LNCaP clone FGC (cell line): ENCODE measurements at regions not wholly inside any gene's neighbourhood (a gene's known extent, or its start where the extent isn't known, plus 50 kb on each side); places are given as distances from the start of the nearest gene placed in this dataset.

Source experiments
- DNase-seq: peaks from one replicate; pipeline ENCODE4 v3.0.0-alpha.2; 2011; ENCODE audit warnings: low read depth
- H3K4me3 ChIP-seq: 2 replicates; pipeline ENCODE4 v1.5.1; 2011; ENCODE audit warnings: mild to moderate bottlenecking, low read depth, low read length, control low read depth
- TF ChIP-seq, protein P1 (sequence below): IDR thresholded peaks from 2 replicates; pipeline ENCODE4 v1.5.1; 2012; ENCODE audit warnings: mild to moderate bottlenecking; ENCODE audit not compliant: control insufficient read depth, insufficient read depth; ENCODE audit errors: extremely low read depth

DNA sequence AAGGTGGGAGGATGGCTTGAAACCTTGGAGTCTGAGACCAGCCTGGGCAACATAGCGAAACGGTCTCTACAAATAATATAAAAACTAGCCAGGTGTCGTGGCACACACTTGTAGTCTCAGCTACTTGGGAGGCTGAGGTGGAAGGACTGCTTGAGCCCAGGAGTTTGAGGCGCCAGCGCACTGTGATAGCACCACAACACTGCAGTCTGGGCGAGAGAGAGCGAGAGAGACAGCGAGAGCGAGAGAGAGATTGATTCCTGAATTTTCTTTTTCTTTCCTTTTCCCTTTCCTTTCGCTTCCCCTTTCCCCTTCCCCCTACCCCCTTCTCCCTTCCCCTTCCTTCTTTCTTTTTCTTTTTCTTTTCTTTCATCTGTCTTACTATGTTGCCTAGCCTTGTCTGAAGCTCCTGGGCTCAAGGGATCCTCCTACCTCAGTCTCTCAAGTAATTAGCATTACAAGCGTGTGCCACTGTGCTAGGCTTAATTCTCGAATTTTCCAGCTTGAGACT, 162.4 kb upstream of the ZBED5 start:
- TF ChIP-seq, protein P1, sequence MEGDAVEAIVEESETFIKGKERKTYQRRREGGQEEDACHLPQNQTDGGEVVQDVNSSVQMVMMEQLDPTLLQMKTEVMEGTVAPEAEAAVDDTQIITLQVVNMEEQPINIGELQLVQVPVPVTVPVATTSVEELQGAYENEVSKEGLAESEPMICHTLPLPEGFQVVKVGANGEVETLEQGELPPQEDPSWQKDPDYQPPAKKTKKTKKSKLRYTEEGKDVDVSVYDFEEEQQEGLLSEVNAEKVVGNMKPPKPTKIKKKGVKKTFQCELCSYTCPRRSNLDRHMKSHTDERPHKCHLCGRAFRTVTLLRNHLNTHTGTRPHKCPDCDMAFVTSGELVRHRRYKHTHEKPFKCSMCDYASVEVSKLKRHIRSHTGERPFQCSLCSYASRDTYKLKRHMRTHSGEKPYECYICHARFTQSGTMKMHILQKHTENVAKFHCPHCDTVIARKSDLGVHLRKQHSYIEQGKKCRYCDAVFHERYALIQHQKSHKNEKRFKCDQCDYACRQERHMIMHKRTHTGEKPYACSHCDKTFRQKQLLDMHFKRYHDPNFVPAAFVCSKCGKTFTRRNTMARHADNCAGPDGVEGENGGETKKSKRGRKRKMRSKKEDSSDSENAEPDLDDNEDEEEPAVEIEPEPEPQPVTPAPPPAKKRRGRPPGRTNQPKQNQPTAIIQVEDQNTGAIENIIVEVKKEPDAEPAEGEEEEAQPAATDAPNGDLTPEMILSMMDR = no peak
- no peak overlapping the region for H3K4me3 ChIP-seq
- no peak for DNase-seq

DNA sequence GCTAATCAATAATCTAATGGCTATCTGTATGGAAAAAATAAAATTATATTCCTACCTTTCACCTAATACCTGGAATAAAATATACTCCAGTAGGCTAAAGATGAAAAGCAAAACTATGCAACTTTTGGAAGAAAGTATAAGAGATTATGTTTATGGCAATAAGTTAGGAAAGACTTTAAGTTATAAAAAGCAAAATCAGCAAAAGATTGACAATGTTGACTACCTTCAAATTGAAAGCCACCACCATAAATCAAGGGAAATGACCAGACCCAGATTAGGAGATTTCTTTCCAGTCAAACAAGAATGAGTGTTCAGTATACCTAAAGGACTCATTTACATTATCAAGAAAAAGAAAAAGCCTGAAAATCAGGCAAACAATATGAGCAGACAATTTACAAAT, 159.1 kb upstream of the ZBED5 start:
- TF ChIP-seq, protein P1 = no peak
- no peak for DNase-seq
- H3K4me3 ChIP-seq = no peak overlapping the region

DNA sequence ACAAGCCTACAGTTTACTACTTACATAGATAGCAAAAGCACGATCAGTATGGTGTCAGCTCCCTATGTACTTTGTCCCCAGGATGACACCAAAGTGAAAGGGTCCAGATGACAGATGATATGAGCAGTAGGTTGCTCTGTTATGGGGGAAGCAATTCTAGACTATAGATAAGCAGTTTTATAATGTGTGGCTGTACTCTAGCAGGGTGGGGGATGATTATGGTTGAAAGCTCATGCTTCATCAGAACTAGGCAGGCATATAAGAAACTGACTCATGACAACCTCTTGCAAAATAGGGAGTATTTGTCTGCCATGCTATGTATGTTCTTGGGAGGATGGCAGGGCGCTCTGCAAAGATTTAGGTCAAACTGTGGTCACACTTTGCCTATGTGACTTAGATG, 158.2 kb upstream of the ZBED5 start:
- no peak for DNase-seq
- TF ChIP-seq, protein P1 = no peak
- H3K4me3 ChIP-seq = no peak overlapping the region

DNA sequence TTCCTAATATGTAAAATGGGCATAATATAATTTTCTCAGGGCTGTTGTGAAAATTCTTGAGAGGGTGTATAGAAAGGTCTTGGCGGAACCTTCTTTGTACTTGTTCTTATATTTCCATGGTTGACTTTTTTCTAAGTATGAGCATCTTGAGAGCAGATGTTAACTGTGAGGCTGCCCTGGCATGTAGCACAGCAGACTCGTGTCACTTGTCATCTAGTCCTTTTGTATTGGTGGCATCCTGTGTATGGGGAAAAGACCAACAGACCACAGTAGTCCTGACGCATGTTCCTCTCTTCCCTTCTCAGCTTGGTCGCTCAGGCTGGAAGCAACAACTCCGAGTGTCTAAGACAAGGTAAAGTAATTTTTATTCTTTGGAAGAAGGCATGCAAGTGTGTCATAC, 153.8 kb upstream of the ZBED5 start:
- no peak for DNase-seq
- no peak overlapping the region for H3K4me3 ChIP-seq
- TF ChIP-seq, protein P1 = no peak

DNA sequence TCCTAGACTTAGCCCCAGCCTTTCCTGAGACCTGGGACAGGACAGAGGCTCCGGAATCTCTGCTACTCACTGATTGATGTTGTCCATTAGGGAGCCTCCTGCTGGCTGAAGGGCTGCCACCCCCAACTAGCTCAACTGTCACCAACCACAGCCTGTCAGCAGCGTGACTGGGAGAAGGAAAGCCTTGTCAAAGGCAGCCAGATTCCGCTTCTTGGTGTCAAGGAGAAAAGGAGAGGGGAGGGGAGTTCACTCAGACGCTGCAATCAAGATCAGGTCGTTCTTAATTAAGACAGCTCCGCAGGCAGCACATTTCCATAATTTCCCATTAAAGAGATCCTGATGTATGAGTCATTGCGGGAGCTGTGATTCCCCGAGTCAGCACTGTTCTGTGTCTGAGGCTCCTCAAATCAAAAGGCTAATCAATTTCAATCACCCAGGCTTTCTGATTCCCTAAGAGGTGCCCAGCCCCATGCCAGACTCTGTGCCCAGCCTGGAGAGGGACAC, 152.8 kb upstream of the ZBED5 start:
- DNase-seq = no peak
- H3K4me3 ChIP-seq = no peak overlapping the region
- TF ChIP-seq, protein P1 = peak; percentile 53

DNA sequence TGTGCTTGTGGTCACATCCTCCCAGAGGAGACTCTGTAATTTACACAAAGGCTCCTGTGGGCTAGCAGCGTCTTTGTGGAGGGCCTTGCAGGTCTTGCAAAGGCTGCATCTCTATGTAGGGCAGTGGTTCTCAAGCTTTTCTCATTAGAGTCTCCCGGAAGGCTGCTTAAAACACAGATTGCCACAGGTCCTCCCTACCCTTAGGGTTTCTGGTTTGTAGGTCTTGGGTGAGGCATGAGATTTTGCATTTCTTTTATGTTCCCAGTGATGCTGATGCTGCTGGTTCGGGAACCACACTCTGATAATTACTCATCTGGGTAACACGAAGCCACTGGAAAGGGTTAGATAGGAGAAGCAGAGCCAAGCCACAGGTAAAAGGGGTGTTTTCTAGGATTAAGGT, 151.3 kb upstream of the ZBED5 start:
- TF ChIP-seq, protein P1 = no peak
- no peak for DNase-seq
- no peak overlapping the region for H3K4me3 ChIP-seq

DNA sequence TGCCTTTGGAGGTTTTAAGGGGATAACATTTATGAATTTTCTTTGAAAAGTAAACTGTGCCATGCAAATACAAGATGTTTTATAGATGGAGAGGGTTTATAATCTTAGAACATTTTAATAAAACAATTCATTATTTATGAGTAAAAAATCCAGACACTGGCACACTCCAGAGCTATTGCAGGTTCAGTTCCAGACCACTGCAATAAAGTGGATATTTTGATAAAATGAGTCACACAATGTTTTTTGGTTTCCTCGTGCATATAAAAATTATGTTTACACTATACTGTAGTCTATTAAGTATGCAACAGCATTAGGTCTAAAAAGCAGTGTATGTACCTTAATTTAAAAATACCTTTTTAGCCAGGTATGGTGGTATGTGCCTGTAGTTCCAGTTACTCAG, 146.2 kb upstream of the ZBED5 start:
- DNase-seq = no peak
- TF ChIP-seq, protein P1 = no peak

More for the DNA sequence above, 146.2 kb upstream of the ZBED5 start:
- H3K4me3 ChIP-seq = no peak overlapping the region
